ENCODE measurements at regions not wholly inside any gene's neighbourhood (a gene's known extent, or its start where the extent isn't known, plus 50 kb on each side); places are given as distances from the start of the nearest gene placed in this dataset.
A peak's percentile ranks its signal among the peaks of the same experiment; 100 is the strongest.

GRCh38 chr7:81154565-81154964, 235.7 kb upstream of the SEMA3C start:
- H3K9ac ChIP-seq (ENCODE audit: insufficient read depth, low read depth, low read length) = peak overlapping the region; percentile 30; the same call in 1 of the 2 replicates
- CTCF ChIA-PET (ENCODE audit: low intra/inter-chr PET ratio, low total read pairs) = no interaction called here
- in situ Hi-C loops (cut with HindIII; ENCODE audit: extremely low pct_ligation_motif_present, low pct_unique_long_range_greater_than_20kb) (no loop called here), intact Hi-C loops (cut with micrococcal nuclease; ENCODE audit: unreplicated experiment) (no loop called here)
- H4K20me1 ChIP-seq (ENCODE audit: insufficient read depth, low read length) = no peaks in the 10 kb centered on the region
- no peak for FAIRE-seq
- no peaks in the 10 kb centered on the region for H3K9me3 ChIP-seq (ENCODE audit: low read length)
- no peak overlapping the region for H2AFZ ChIP-seq (ENCODE audit: low read length)
- H3K79me2 ChIP-seq (ENCODE audit: insufficient read depth, low read length) = no peaks in the 10 kb centered on the region
- peak overlapping the region; percentile 81 for H3K27ac ChIP-seq (ENCODE audit: extremely low read length, insufficient read depth, low read length)
- ATAC-seq = no peak
- H3K27me3 ChIP-seq (ENCODE audit: control insufficient read depth in 1 of 2, insufficient read depth in 2 of 2, low read length in 2 of 2) = no peaks in the 10 kb centered on the region
- whole genome bisulfite sequencing (ENCODE audit: low lambda C conversion rate) = 14% methylated on average over 1 of the region's 1 CpG
- POLR2A ChIA-PET = no interaction called here
- H3K4me1 ChIP-seq (ENCODE audit: insufficient read depth, low read length) = peaks cover 73% of the 10 kb centered on the region
- H3K4me3 ChIP-seq (replicated peaks in 1 of 3; ENCODE audit: insufficient read depth in 1 of 3, low read depth in 2 of 3, low read length in 3 of 3) = peak overlapping the region in 1 of 3 experiments; percentile 1; a peak in 1 of 6 replicates
- peak overlapping the region; percentile 37 for H3K4me2 ChIP-seq (ENCODE audit: low read depth, low read length)
- no TSS peak for BruUV-seq (replicated peaks)
- peak; percentile 49; the same call in 1 of the 2 replicates for TF ChIP-seq NCOA2 (CRISPR knock-in tag; IDR thresholded peaks at IDR 0.05)
- TF ChIP-seq EP300 (IDR thresholded peaks at IDR 0.05; ENCODE audit: low read depth in 2 of 2, low read length in 2 of 2) = 0 out of 4 replicates have a peak, but pooled peaks of 1 of the 2 experiments have one; percentile 25
- no peak for TF ChIP-seq EP300 (CRISPR knock-in tag; IDR thresholded peaks at IDR 0.05; ENCODE audit: borderline replicate concordance)
- TF ChIP-seq ISL2 (CRISPR knock-in tag; IDR thresholded peaks at IDR 0.05) = peak; percentile 72
- no peak for TF ChIP-seq ZNF772 (CRISPR knock-in tag; IDR thresholded peaks at IDR 0.05)
- no peak for TF ChIP-seq SOX13 (IDR thresholded peaks at IDR 0.05)
- TF ChIP-seq SOX13 (CRISPR knock-in tag; conservative IDR thresholded peaks at IDR 0.05 in 1 of 2, IDR thresholded peaks at IDR 0.05 in 1 of 2) = peak in 1 of 2 experiments; percentile 37; a peak in 1 of 4 replicates
- no peak for TF ChIP-seq GLI4 (CRISPR knock-in tag; IDR thresholded peaks at IDR 0.05; ENCODE audit: borderline replicate concordance)
- TF ChIP-seq RAD51 (IDR thresholded peaks at IDR 0.05; ENCODE audit: borderline replicate concordance) = no peak
- TF ChIP-seq ZNF761 (CRISPR knock-in tag; conservative IDR thresholded peaks at IDR 0.05) = no peak
- 0 out of 2 replicates have a peak, but pooled peaks have one; percentile 29 for TF ChIP-seq TCF7L2 (IDR thresholded peaks at IDR 0.05; ENCODE audit: low read depth, low read length)
- TF ChIP-seq, protein P1, sequence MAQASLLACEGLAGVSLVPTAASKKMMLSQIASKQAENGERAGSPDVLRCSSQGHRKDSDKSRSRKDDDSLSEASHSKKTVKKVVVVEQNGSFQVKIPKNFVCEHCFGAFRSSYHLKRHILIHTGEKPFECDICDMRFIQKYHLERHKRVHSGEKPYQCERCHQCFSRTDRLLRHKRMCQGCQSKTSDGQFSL (CRISPR knock-in tag; IDR thresholded peaks at IDR 0.05) = peak; percentile 66; the same call in 1 of the 2 replicates
- no peak for TF ChIP-seq ZNF678 (CRISPR knock-in tag; IDR thresholded peaks at IDR 0.05)
- peak; percentile 65; the same call in 1 of the 2 replicates for TF ChIP-seq HNF1A (IDR thresholded peaks at IDR 0.05; ENCODE audit: low read depth)
- peak; percentile 30; the same call in 1 of the 2 replicates for TF ChIP-seq HNF1A (CRISPR knock-in tag; IDR thresholded peaks at IDR 0.05; ENCODE audit: borderline replicate concordance)
- peak; percentile 35 for TF ChIP-seq TEAD3 (CRISPR knock-in tag; optimal IDR thresholded peaks at IDR 0.05; ENCODE audit: borderline replicate concordance)
- peak; percentile 56 for TF ChIP-seq TCF7 (IDR thresholded peaks at IDR 0.05; ENCODE audit: low read depth)
- no peak for TF ChIP-seq HDAC1 (CRISPR knock-in tag; IDR thresholded peaks at IDR 0.05)
- TF ChIP-seq CREM (IDR thresholded peaks at IDR 0.05) = peak; percentile 46; the same call in 1 of the 2 replicates
- no peak for TF ChIP-seq CREM (CRISPR knock-in tag; IDR thresholded peaks at IDR 0.05)
- TF ChIP-seq ELF3 (CRISPR knock-in tag; IDR thresholded peaks at IDR 0.05) = 0 out of 2 replicates have a peak, but pooled peaks have one; percentile 4
- peak; percentile 61 for DNase-seq (ENCODE audit: low spot score)
- H3K36me3 ChIP-seq (replicated peaks in 1 of 2; ENCODE audit: control insufficient read depth in 1 of 2, insufficient read depth in 2 of 2, low read length in 2 of 2) = no peaks in the 10 kb centered on the region

Data from HepG2 (cell line).